DND-41 (cell line): ENCODE measurements at regions not wholly inside any gene's neighbourhood (a gene's known extent, or its start where the extent isn't known, plus 50 kb on each side); places are given as distances from the start of the nearest gene placed in this dataset.

Source experiments
- EZH2 ChIP-seq: IDR thresholded peaks from 3 replicates; pipeline ENCODE4 v1.6.1; 2012; ENCODE audit warnings: borderline replicate concordance, low read depth, mild to moderate bottlenecking, moderate library complexity, low read length, inconsistent platforms; ENCODE audit not compliant: severe bottlenecking
- TF ChIP-seq, protein P1 (sequence below): IDR thresholded peaks from 2 replicates; pipeline ENCODE4 v1.5.1; 2012; ENCODE audit warnings: borderline replicate concordance, low read length, moderate library complexity, mild to moderate bottlenecking; ENCODE audit not compliant: poor library complexity, severe bottlenecking; ENCODE audit errors: extremely low read depth

DNA sequence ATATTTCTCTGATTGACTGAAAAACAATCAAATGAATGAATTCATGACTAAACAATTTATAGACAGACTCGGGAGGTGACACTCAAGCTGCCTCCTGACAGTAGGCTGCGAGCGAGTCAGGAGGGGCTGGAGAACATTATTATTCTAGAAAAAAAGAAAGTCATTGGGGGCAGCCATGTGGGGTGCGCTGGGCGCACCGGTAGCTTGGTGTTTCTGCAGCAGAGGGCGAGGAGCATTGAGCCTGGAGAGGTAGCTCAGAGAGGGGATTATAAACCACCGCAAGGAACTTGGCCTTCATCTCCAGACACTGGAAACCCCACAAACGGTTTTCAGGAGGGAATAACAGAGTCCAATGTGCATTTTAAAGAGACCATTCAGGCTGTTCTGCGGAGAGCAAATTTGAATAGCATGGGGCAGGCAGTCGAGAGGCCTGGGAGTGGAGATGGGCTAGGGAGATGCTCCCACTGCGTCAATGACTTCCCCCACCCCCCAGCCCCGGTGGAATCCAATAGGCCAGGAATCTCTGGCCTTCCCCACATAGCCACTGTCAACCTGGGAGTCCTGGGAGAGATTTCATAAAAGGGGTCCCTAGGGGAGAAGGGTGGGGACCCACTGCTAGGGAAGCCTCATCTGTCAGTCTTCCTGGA, 168.3 kb downstream of the BCOR start:
- TF ChIP-seq, protein P1, sequence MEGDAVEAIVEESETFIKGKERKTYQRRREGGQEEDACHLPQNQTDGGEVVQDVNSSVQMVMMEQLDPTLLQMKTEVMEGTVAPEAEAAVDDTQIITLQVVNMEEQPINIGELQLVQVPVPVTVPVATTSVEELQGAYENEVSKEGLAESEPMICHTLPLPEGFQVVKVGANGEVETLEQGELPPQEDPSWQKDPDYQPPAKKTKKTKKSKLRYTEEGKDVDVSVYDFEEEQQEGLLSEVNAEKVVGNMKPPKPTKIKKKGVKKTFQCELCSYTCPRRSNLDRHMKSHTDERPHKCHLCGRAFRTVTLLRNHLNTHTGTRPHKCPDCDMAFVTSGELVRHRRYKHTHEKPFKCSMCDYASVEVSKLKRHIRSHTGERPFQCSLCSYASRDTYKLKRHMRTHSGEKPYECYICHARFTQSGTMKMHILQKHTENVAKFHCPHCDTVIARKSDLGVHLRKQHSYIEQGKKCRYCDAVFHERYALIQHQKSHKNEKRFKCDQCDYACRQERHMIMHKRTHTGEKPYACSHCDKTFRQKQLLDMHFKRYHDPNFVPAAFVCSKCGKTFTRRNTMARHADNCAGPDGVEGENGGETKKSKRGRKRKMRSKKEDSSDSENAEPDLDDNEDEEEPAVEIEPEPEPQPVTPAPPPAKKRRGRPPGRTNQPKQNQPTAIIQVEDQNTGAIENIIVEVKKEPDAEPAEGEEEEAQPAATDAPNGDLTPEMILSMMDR = no peak
- TF ChIP-seq EZH2 = no peak
